PC-9 (cell line): ENCODE measurements at regions not wholly inside any gene's neighbourhood (a gene's known extent, or its start where the extent isn't known, plus 50 kb on each side); places are given as distances from the start of the nearest gene placed in this dataset.

Experiments
- BruUV-seq: library from RNA; stranded (reverse); fragments of 400-500 nt; replicated peaks from 2 replicates; lab custom pipeline; 2021; lab: Mats Ljungman, UMichigan
- CTCF ChIA-PET: fragments of 300-600 bp; sonication (Branson Sonifier 250); formaldehyde crosslinking; loops from one replicate; lab custom pipeline; 2022; ENCODE audit warnings: antibody characterized with exemption; lab: Charles Lee
- POLR2A ChIA-PET: fragments of 300-600 bp; sonication (Branson Sonifier 250); formaldehyde crosslinking; loops from one replicate; lab custom pipeline; 2022; ENCODE audit warnings: antibody characterized with exemption; ENCODE audit not compliant: unreplicated experiment; lab: Charles Lee
- DNase-seq, 2 experiments: peaks; one replicate each; pipeline versions ENCODE4 v3.0.0 to v3.0.0-alpha.2; 2015 to 2022; ENCODE audit warnings: mixed read lengths in 1 of 2
- H2AFZ ChIP-seq: fragments of 200-600 bp; sonication (generic); 2 replicates; pipeline ENCODE4 v1.8.1; 2017; ENCODE audit warnings: antibody characterized with exemption
- H3F3A ChIP-seq: fragments of 200-600 bp; sonication (generic); 2 replicates; pipeline ENCODE4 v1.8.1; 2017; ENCODE audit warnings: antibody characterized with exemption, mild to moderate bottlenecking, low read depth; ENCODE audit not compliant: insufficient read depth
- H3K27ac ChIP-seq: fragments of 200-600 bp; sonication (generic); 2 replicates; pipeline ENCODE4 v1.6.1; 2016; ENCODE audit warnings: mixed run types
- H3K27me3 ChIP-seq: fragments of 200-600 bp; sonication (generic); 2 replicates; pipeline ENCODE4 v1.6.1; 2016; ENCODE audit warnings: low read depth, mixed run types; ENCODE audit not compliant: insufficient read depth
- H3K36me3 ChIP-seq: fragments of 200-600 bp; sonication (generic); 2 replicates; pipeline ENCODE4 v1.6.1; 2016; ENCODE audit warnings: low read depth, mixed run types
- H3K4me1 ChIP-seq: fragments of 200-600 bp; sonication (generic); replicated peaks from 2 replicates; pipeline ENCODE4 v1.6.1; 2016; ENCODE audit warnings: mixed run types; ENCODE audit not compliant: insufficient read depth
- H3K4me2 ChIP-seq: fragments of 200-600 bp; sonication (generic); 2 replicates; pipeline ENCODE4 v1.6.1; 2017; ENCODE audit warnings: mixed run types
- H3K4me3 ChIP-seq: fragments of 200-600 bp; sonication (generic); 2 replicates; pipeline ENCODE4 v1.6.1; 2016; ENCODE audit warnings: mixed run types
- H3K79me2 ChIP-seq: fragments of 200-600 bp; sonication (generic); 2 replicates; pipeline ENCODE4 v1.6.1; 2017; ENCODE audit warnings: low read depth, mixed run types
- H3K9me2 ChIP-seq: fragments of 200-600 bp; sonication (generic); 2 replicates; pipeline ENCODE4 v1.8.1; 2017; ENCODE audit warnings: mild to moderate bottlenecking; ENCODE audit not compliant: insufficient read depth
- H3K9me3 ChIP-seq: fragments of 200-600 bp; sonication (generic); 2 replicates; pipeline ENCODE4 v1.8.1; 2016; ENCODE audit warnings: low read depth; ENCODE audit not compliant: insufficient read depth
- H4K20me1 ChIP-seq: fragments of 200-600 bp; sonication (generic); 2 replicates; pipeline ENCODE4 v1.8.1; 2017; ENCODE audit not compliant: insufficient read depth
- EZH2 ChIP-seq: fragments of 200-600 bp; sonication (generic); IDR thresholded peaks from 2 replicates; pipeline ENCODE4 v1.8.0; 2017; ENCODE audit warnings: antibody characterized with exemption, low read depth
- intact Hi-C: fragments of 100-400 bp; cut with micrococcal nuclease; formaldehyde crosslinking; loops from one replicate; pipeline ENCODE4 v1.10.0; 2022; ENCODE audit not compliant: unreplicated experiment
- TF ChIP-seq, protein P1 (sequence below): fragments of 200-600 bp; sonication (generic); conservative IDR thresholded peaks from 2 replicates; pipeline ENCODE4 v1.6.1; 2017; ENCODE audit warnings: mixed run types, antibody characterized with exemption, mild to moderate bottlenecking, moderate library complexity

DNA sequence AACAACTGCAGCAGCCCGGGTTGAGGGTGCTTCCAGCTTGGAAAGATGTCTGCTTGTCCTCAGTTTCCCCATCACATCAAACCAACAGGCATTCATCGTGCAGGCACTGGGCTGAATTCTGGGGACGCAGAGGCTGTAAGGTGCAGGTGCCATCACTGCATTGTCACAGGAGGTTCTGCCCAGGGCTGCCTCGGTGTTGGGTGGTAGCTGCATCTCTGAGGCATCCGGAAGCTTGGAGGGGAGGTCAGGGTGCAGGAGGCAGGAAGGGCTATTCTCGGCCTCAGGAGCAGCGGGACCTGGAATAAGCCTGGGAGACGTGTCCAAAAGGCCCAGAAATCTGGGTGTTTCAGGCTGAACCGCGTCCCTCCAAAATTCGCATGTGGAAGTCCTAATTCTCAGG lies 134.6 kb downstream of the HMX1 start:
- no peak overlapping the region for H3K4me3 ChIP-seq
- no peak for TF ChIP-seq EZH2
- TF ChIP-seq, protein P1, sequence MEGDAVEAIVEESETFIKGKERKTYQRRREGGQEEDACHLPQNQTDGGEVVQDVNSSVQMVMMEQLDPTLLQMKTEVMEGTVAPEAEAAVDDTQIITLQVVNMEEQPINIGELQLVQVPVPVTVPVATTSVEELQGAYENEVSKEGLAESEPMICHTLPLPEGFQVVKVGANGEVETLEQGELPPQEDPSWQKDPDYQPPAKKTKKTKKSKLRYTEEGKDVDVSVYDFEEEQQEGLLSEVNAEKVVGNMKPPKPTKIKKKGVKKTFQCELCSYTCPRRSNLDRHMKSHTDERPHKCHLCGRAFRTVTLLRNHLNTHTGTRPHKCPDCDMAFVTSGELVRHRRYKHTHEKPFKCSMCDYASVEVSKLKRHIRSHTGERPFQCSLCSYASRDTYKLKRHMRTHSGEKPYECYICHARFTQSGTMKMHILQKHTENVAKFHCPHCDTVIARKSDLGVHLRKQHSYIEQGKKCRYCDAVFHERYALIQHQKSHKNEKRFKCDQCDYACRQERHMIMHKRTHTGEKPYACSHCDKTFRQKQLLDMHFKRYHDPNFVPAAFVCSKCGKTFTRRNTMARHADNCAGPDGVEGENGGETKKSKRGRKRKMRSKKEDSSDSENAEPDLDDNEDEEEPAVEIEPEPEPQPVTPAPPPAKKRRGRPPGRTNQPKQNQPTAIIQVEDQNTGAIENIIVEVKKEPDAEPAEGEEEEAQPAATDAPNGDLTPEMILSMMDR = no peak
- no peaks in the 10 kb centered on the region for H3K79me2 ChIP-seq
- intact Hi-C loops = no loop called here
- no peaks in the 10 kb centered on the region for H3K9me2 ChIP-seq
- no peak overlapping the region for H3K27ac ChIP-seq
- no peaks in the 10 kb centered on the region for H3F3A ChIP-seq
- no peak for DNase-seq
- peaks cover 82% of the 10 kb centered on the region for H3K27me3 ChIP-seq
- no TSS peak for BruUV-seq
- ChIA-PET CTCF (no interaction called here), POLR2A (no interaction called here)
- no peak overlapping the region for H2AFZ ChIP-seq
- H3K4me2 ChIP-seq = no peak overlapping the region
- H3K9me3 ChIP-seq = no peaks in the 10 kb centered on the region
- H3K4me1 ChIP-seq = no peaks in the 10 kb centered on the region
- H3K36me3 ChIP-seq = no peaks in the 10 kb centered on the region
- H4K20me1 ChIP-seq = no peaks in the 10 kb centered on the region

DNA sequence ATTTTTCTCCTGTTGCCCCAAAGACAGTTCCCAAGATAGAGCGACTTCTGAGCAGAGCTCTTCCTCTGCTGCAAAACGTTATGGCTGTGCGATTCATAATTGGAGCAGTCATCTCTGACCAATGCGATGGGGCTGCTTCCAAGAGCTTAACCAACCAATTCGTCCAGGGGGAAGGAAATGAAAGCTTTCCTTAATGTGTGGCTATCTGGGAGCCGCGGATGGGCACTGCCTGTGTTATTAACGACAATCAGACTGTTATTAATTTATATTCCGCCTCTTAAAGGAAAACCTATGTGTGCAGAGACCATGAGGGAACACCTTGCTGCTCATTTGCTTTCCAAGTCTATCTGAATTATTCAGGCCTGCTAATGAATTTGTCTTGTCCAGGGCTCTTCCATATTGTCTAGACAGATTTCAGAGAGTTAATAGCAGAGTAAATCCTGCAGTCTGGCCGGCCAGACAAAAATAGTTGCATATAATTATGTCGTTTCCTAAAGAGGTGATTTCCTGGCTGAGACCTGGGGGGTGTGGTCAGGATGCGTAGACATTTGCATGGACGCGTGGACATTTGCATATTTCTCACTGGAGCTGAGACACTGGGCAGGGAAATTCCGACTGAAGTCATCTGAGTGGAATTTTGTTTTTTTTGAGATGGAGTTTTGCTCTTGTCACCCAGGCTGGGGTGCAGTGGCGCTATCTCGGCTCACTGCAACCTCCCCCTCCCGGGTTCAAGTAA lies 135.4 kb downstream of the HMX1 start:
- POLR2A ChIA-PET = no interaction called here
- no TSS peak for BruUV-seq
- Histone ChIP-seq H4K20me1 (no peaks in the 10 kb centered on the region), H3K36me3 (no peaks in the 10 kb centered on the region), H3K4me3 (no peak overlapping the region), H3K4me1 (no peaks in the 10 kb centered on the region), H3K9me3 (no peaks in the 10 kb centered on the region), H3K4me2 (no peak overlapping the region), H3K9me2 (no peaks in the 10 kb centered on the region), H3K27ac (no peak overlapping the region), H3K79me2 (no peaks in the 10 kb centered on the region), H3F3A (no peaks in the 10 kb centered on the region), H2AFZ (no peak overlapping the region), H3K27me3 (peaks cover 88% of the 10 kb centered on the region)
- CTCF ChIA-PET = no interaction called here
- DNase-seq = no peak
- intact Hi-C loops = no loop called here
- TF ChIP-seq EZH2 = no peak
- TF ChIP-seq, protein P1 = no peak

DNA sequence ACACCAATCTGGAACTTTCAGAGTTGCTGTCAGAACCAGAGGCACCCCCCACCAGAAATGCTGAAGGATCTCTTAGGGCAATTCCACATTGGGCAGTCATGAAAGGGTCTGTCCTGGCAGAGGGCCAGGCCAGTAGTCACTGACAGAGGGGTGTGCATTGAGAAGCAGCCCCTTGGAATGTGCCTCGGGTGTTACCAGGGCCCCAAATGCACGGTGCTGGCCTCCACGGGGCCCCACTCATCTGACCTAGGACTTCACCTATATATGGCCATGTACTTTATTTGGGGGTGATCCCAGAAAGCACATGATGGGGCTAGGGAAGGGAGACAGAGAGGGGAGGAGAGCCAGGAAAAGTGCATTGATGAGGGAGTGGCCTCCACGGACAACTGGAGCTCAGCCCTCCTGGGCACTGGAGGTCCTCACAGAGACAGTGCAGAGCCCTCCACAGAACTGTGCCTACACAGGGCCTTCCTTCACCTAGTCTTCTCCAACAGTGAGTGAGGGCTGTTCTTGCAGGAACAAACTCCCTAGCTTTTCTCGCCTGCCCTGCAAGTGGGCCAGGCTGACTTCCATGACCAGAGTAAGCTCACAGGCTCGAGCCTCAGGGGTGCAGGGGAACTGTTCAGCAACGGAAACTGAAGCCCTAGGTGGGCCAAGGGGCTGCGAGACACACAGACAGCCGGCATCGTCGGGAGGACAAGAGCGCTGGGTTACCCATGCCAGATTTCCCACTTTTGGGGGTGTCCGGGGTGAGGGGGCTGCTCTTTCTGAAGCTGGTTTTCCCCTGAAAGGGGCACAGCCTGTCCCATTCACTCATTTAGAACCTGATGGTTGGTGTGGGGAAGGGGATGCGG lies 136.2 kb downstream of the HMX1 start:
- peaks cover 83% of the 10 kb centered on the region for H3K27me3 ChIP-seq
- H3K4me3 ChIP-seq = no peak overlapping the region
- no peaks in the 10 kb centered on the region for H3K9me2 ChIP-seq
- H4K20me1 ChIP-seq = no peaks in the 10 kb centered on the region
- no peaks in the 10 kb centered on the region for H3F3A ChIP-seq
- H2AFZ ChIP-seq = no peak overlapping the region
- BruUV-seq = no TSS peak
- ChIA-PET POLR2A (no interaction called here), CTCF (no interaction called here)
- no peak for DNase-seq
- H3K4me1 ChIP-seq = no peaks in the 10 kb centered on the region
- H3K79me2 ChIP-seq = no peaks in the 10 kb centered on the region
- no peaks in the 10 kb centered on the region for H3K9me3 ChIP-seq
- intact Hi-C loops = no loop called here
- no peak overlapping the region for H3K27ac ChIP-seq
- TF ChIP-seq EZH2 = no peak
- TF ChIP-seq, protein P1 = no peak
- no peaks in the 10 kb centered on the region for H3K36me3 ChIP-seq
- H3K4me2 ChIP-seq = no peak overlapping the region
